ENCODE measurements at regions not wholly inside any gene's neighbourhood (a gene's known extent, or its start where the extent isn't known, plus 50 kb on each side); places are given as distances from the start of the nearest gene placed in this dataset.

GRCh38 chr2:108129636-108130035 is 110.1 kb upstream of the SULT1C3 start:
- TF ChIP-seq, protein P1, sequence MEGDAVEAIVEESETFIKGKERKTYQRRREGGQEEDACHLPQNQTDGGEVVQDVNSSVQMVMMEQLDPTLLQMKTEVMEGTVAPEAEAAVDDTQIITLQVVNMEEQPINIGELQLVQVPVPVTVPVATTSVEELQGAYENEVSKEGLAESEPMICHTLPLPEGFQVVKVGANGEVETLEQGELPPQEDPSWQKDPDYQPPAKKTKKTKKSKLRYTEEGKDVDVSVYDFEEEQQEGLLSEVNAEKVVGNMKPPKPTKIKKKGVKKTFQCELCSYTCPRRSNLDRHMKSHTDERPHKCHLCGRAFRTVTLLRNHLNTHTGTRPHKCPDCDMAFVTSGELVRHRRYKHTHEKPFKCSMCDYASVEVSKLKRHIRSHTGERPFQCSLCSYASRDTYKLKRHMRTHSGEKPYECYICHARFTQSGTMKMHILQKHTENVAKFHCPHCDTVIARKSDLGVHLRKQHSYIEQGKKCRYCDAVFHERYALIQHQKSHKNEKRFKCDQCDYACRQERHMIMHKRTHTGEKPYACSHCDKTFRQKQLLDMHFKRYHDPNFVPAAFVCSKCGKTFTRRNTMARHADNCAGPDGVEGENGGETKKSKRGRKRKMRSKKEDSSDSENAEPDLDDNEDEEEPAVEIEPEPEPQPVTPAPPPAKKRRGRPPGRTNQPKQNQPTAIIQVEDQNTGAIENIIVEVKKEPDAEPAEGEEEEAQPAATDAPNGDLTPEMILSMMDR (IDR thresholded peaks at IDR 0.05; ENCODE audit: extremely low read depth, low read depth, low read length), result no peak
- DNase-seq (ENCODE audit: insufficient read length, low spot score, missing footprints), result no peak
- no peaks in the 10 kb centered on the region for H3K27me3 ChIP-seq (ENCODE audit: insufficient read depth, low read length)
- H3K79me2 ChIP-seq (ENCODE audit: insufficient read depth, low read length), result no peaks in the 10 kb centered on the region
- H3K4me1 ChIP-seq (ENCODE audit: insufficient read depth, low read length), result no peaks in the 10 kb centered on the region
- H3K27ac ChIP-seq (ENCODE audit: low read depth, low read length), result no peak overlapping the region
- H3K4me2 ChIP-seq (ENCODE audit: insufficient read depth, low read length), result no peak overlapping the region
- no peaks in the 10 kb centered on the region for H3K9me3 ChIP-seq (ENCODE audit: low read depth, low read length)
- H3K4me3 ChIP-seq (ENCODE audit: insufficient read depth, low read length), result no peak overlapping the region
- H3K36me3 ChIP-seq (ENCODE audit: insufficient read depth, low read length), result no peaks in the 10 kb centered on the region
- no peak overlapping the region for H2AFZ ChIP-seq (ENCODE audit: low read length)
- H4K20me1 ChIP-seq (ENCODE audit: insufficient read depth, low read length), result no peaks in the 10 kb centered on the region

GRCh38 chr2:108133457-108133856 is 106.3 kb upstream of the SULT1C3 start:
- no peaks in the 10 kb centered on the region for H3K36me3 ChIP-seq (ENCODE audit: insufficient read depth, low read length)
- H3K79me2 ChIP-seq (ENCODE audit: insufficient read depth, low read length), result no peaks in the 10 kb centered on the region
- H4K20me1 ChIP-seq (ENCODE audit: insufficient read depth, low read length), result no peaks in the 10 kb centered on the region
- no peak overlapping the region for H2AFZ ChIP-seq (ENCODE audit: low read length)
- no peak for DNase-seq (ENCODE audit: insufficient read length, low spot score, missing footprints)
- no peaks in the 10 kb centered on the region for H3K27me3 ChIP-seq (ENCODE audit: insufficient read depth, low read length)
- H3K4me2 ChIP-seq (ENCODE audit: insufficient read depth, low read length), result no peak overlapping the region
- no peak overlapping the region for H3K27ac ChIP-seq (ENCODE audit: low read depth, low read length)
- H3K9me3 ChIP-seq (ENCODE audit: low read depth, low read length), result no peaks in the 10 kb centered on the region
- H3K4me1 ChIP-seq (ENCODE audit: insufficient read depth, low read length), result no peaks in the 10 kb centered on the region
- TF ChIP-seq, protein P1 (IDR thresholded peaks at IDR 0.05; ENCODE audit: extremely low read depth, low read depth, low read length), result no peak
- no peak overlapping the region for H3K4me3 ChIP-seq (ENCODE audit: insufficient read depth, low read length)

- Histone ChIP-seq H3K4me2 (ENCODE audit: insufficient read depth, low read length) (no peak overlapping the region), H3K27ac (ENCODE audit: low read depth, low read length) (no peak overlapping the region), H3K9me3 (ENCODE audit: low read depth, low read length) (no peaks in the 10 kb centered on the region), H3K36me3 (ENCODE audit: insufficient read depth, low read length) (no peaks in the 10 kb centered on the region), H2AFZ (ENCODE audit: low read length) (no peak overlapping the region), H3K27me3 (ENCODE audit: insufficient read depth, low read length) (no peaks in the 10 kb centered on the region), H4K20me1 (ENCODE audit: insufficient read depth, low read length) (no peaks in the 10 kb centered on the region), H3K4me3 (ENCODE audit: insufficient read depth, low read length) (no peak overlapping the region), H3K79me2 (ENCODE audit: insufficient read depth, low read length) (no peaks in the 10 kb centered on the region), H3K4me1 (ENCODE audit: insufficient read depth, low read length) (no peaks in the 10 kb centered on the region)
- DNase-seq (ENCODE audit: insufficient read length, low spot score, missing footprints), result no peak
- TF ChIP-seq, protein P1 (IDR thresholded peaks at IDR 0.05; ENCODE audit: extremely low read depth, low read depth, low read length), result no peak
These were observed 100.2 kb upstream of the SULT1C3 start for GRCh38 chr2:108139521-108139920.

DNA sequence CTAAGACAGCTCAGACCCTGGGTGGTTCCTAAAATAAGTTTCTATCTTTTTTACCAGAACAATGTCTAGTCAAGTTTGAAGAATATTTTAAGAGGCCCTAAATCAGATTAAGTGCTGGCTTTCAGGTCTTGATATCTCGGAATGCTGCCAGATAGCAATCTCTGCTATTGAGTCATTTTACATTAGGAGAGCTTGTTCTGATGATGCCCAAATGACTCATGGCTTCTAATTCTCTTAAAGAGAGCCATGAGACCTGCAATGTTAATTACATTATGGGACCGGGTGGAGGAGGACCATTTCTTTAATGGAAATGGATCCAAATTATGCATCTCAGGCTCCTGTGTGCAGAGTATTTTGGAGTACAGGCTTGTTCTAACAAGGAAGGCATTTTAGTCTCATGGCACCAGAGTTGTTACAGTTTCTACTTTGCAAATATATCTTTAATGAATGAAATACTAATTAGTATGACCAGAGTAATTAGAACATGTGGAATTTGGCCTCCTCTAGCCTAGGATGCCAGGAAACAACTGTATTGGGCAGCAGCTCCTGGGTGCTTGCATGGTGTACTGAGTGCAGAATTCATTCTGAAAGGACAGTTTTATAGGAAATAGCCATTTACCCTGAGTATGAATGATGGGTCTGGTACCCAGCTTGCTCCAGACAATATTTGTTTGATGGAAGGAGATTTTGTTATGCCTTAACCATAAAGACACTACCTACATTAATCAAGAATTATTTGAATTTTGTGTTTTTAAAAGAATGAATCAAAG is 94.0 kb upstream of the SULT1C3 start:
- DNase-seq (ENCODE audit: insufficient read length, low spot score, missing footprints), result no peak
- Histone ChIP-seq H3K4me1 (ENCODE audit: insufficient read depth, low read length) (no peaks in the 10 kb centered on the region), H3K27me3 (ENCODE audit: insufficient read depth, low read length) (no peaks in the 10 kb centered on the region), H3K4me3 (ENCODE audit: insufficient read depth, low read length) (no peak overlapping the region), H3K4me2 (ENCODE audit: insufficient read depth, low read length) (no peak overlapping the region), H2AFZ (ENCODE audit: low read length) (no peak overlapping the region), H3K9me3 (ENCODE audit: low read depth, low read length) (no peaks in the 10 kb centered on the region), H4K20me1 (ENCODE audit: insufficient read depth, low read length) (no peaks in the 10 kb centered on the region), H3K27ac (ENCODE audit: low read depth, low read length) (no peak overlapping the region), H3K79me2 (ENCODE audit: insufficient read depth, low read length) (no peaks in the 10 kb centered on the region), H3K36me3 (ENCODE audit: insufficient read depth, low read length) (no peaks in the 10 kb centered on the region)
- TF ChIP-seq, protein P1 (IDR thresholded peaks at IDR 0.05; ENCODE audit: extremely low read depth, low read depth, low read length), result no peak

Data from osteoblast (primary cell).